ENCODE measurements at regions not wholly inside any gene's neighbourhood (a gene's known extent, or its start where the extent isn't known, plus 50 kb on each side); places are given as distances from the start of the nearest gene placed in this dataset.

DNA sequence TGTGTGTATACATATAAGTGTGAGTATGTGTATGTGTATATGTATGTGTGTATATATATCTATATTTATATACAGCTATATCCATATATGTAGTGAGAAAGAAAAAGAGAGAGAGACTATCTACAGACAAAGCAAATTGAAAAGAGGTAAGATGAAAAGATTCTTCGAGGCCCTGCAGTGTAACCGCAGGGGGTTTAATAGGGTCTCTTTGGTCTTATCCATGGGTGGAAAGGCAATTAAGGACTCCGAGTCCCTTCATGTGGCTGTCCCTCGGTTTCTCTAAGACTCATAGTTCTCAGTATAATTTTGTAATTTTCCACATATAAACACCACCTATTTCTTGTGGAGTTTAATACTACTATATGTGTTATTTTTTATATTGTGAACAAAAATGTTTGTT, 50.6 kb upstream of the JAZF1 start:
- no peak for DNase-seq

- no peak for DNase-seq
Observed at GRCh38 chr7:28236560-28236959, 56.0 kb upstream of the JAZF1 start.

DNA sequence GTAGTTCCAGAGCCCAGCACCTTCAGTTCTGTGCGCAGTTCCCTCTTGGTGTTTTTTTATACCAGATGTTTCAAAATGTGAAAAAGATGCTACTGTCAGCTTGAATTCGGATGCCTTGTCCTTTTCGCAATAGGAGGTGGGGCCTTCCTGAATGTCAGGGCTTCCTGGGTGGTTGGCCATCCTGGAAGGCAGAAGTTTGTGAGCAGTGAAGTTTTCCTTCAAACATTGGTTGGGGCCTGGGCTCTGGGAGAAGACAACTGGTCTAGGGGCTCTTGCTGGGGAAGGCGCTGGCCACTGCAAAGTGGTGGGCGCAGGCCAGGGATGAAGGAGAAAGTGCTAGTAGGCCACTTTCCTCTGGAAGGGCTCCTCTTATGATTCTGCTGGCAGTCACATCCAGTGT, 56.8 kb upstream of the JAZF1 start:
- no peak for DNase-seq

- no peak for DNase-seq
Observed at GRCh38 chr7:28239823-28240204, 59.2 kb upstream of the JAZF1 start.

- DNase-seq: no peak
Observed at GRCh38 chr7:28240481-28240880, 59.9 kb upstream of the JAZF1 start.

- no peak for DNase-seq
Observed at GRCh38 chr7:28243861-28244260, 63.3 kb upstream of the JAZF1 start.

DNA sequence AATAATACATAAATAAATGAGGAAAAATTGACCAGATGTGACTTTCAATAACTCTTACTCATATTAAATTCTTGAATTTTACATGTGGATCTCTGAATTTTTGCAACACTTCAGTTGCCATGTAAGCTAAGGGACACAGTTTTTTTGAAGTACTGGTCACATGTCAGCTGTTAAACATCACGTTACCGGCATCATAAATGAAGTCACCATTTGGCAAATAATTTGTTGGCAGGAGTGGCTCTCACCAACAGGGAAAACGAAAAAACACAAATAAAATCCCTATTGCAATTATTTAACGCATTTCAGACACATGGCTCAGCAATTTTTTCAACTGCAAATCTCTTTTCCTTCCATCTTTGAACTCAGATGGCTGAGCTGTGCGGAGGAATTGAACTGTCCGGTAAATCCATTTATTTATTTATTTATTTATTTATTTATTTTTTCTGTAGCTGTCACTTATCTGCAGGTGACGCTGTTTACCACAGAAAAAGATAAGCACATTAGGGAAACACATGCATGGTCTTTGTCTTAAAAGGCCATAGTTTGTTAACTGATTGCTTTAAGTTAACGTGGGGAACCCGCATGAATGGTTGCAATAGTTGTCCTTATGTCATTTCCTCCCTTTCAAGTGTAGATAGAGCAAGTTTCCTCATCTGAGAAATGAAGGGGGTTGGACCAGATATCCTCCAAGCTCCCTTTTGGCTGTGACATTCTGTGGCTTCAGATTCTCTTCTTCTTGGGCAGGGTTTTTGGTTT, 64.7 kb upstream of the JAZF1 start:
- DNase-seq: no peak

DNA sequence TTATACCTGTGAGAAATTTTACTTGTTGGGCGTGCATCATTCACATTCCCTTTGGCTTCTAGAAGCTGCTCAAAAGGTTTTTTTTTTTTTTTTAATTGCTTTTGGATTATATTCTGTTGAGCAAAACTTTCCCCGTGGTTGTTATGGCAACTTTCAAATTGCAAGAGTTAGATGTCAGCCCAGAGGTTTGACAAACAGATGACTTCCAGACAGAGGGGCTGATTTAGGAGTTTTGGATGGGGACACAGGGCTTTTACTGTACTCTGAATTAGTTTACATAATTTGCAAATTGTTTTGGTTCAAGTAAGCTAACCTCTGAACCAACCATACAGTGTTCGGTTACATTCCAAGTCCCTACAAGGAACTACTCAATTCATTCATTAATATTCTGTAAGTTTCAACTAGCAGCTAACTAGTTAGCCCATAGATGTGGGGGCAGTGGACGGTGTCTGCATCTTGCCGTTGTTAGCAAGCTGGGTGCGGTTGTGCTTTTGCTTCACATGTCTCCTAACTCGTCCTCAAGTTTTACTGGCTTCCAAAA, 66.4 kb upstream of the JAZF1 start:
- DNase-seq: no peak

GRCh38 chr7:28258240-28258639, 77.6 kb upstream of the JAZF1 start:
- no peak for DNase-seq

GRCh38 chr7:28260969-28261368, 80.4 kb upstream of the JAZF1 start:
- DNase-seq: no peak

DNA sequence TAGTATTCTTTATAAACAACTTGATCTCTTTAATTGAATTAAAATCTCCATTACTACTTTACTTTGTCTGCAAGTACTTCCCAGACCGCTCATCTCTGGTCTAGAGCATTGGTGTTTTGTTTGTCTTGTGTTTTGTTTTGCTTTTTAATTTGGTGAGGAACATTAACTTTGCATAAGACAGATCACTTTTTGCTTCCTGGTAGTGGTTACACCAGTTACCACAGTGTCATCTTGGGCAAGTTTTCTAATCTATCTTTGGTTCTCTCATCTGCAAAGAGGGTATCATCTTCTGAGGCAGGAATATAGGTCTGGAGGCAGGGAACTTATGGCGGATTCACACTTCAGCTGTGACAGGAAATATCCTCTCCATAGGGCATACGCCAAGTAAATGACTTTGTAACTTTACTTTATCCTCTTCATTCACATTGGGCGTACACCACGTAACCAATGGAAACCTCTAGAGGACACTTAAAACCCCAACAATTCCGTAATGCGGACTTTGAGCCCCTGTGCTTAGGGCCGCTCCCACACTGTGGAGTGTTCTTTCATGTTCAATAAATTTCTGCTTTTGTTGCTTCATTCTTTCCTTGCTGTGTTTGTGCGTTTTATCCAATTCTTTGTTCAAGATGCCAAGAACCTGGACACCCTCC, 83.2 kb upstream of the JAZF1 start:
- DNase-seq: no peak

DNA sequence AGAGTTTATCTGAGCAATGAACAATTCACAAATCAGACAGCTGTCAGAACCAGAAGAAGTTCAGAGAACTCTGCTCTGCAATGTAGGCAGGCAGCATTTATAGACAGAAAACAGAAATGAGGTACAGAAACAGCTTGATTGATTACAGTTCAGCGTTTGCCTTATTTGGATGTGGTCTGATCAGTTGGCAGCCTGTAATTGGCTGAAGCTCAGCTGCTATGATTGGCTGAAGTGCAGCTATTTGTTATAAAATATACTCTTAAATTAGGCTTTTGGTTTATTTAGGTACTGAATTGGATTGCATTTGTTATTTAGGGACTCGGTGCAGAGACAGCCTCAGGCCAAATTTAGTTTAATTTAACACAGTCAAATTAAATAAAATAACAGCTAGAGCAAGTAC, 85.8 kb upstream of the JAZF1 start:
- no peak for DNase-seq

GRCh38 chr7:28267012-28267411, 86.4 kb upstream of the JAZF1 start:
- no peak for DNase-seq

- DNase-seq: no peak
Observed at GRCh38 chr7:28269700-28270361, 89.2 kb upstream of the JAZF1 start.

DNA sequence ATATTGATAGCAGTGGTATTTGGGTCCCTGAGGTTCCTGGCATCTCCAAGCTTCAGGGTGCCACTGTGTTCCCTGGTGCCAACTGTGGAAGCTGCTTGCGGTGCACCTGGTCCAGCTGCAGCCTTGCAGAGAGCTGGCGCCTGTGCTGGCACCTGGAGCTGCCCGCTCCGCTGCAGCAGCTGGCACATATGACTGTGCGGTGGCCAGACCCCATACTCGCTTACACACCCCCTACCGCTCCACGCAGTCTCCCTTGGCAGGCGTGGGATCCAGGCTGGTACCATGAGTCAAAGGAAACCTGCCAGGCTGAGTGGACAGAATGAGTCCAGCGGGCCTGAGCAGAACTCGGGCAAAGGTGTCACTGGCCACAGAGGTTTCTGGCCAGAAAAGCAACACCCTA, 89.9 kb upstream of the JAZF1 start:
- no peak for DNase-seq

- DNase-seq: no peak
Observed at GRCh38 chr7:28272461-28272877, 91.9 kb upstream of the JAZF1 start.

- no peak for DNase-seq
Observed at GRCh38 chr7:28276298-28276697, 95.7 kb upstream of the JAZF1 start.

GRCh38 chr7:28277364-28277763, 96.8 kb upstream of the JAZF1 start:
- no peak for DNase-seq

- no peak for DNase-seq
Observed at GRCh38 chr7:28277958-28278357, 97.4 kb upstream of the JAZF1 start.

DNA sequence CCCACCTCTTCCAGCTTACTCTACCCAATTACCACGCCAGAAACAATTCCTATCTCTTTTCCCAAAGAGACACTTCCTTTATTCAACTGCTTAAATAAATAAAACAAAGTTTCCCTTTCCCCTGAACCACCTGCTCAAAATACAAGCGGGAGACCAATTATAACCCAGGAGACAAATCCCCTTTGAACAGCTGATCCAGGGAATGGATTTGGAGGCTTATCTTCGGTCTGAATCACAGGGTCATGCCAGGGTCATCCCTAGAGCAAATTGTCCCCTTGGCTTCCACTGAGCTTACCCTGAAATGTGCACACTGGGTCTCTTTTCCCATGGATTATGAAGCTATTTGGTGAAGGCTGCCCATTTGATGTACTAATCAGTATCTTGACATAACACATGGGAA, 99.9 kb upstream of the JAZF1 start:
- DNase-seq: no peak

- DNase-seq: no peak
Observed at GRCh38 chr7:28290496-28290895, 109.9 kb upstream of the JAZF1 start.

DNA sequence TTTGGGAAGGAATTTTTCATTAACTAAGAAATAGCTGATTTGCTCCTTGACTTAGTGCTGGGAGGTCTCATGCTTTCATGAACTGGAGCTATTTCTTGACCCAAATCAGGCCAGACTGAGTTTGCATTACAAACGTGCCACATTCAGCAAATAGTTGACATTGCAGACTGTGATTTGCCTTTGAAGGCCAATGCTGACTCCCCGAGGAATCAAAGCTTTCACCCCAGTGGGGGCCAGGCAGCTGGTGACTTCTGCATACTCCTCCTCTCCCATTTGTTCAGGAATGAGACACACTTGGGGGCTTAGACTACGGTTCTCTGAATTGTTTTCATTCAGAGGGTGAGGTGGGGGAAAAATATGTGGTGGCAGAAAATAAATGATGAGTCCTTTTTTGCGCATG, 111.0 kb upstream of the JAZF1 start:
- no peak for DNase-seq

- DNase-seq: no peak
Observed at GRCh38 chr7:28292834-28293526, 112.4 kb upstream of the JAZF1 start.

GRCh38 chr7:28293527-28293835, 112.9 kb upstream of the JAZF1 start:
- DNase-seq: no peak
